Smooth muscle cell (in vitro differentiated cells): ENCODE measurements at regions not wholly inside any gene's neighbourhood (a gene's known extent, or its start where the extent isn't known, plus 50 kb on each side); places are given as distances from the start of the nearest gene placed in this dataset.

Source experiments
- DNase-seq: peaks from one replicate; lab custom pipeline; 2025; ENCODE audit not compliant: unreplicated experiment; lab: John Stamatoyannopoulos, UW
- H2AFZ ChIP-seq: fragments of 200-600 bp; sonication (generic); 2 replicates; pipeline ENCODE4 v1.6.0; 2016; ENCODE audit warnings: antibody characterized with exemption, low read depth, mild to moderate bottlenecking
- H3F3A ChIP-seq: fragments of 200-600 bp; sonication (generic); 2 replicates; pipeline ENCODE4 v1.6.0; 2017; ENCODE audit warnings: antibody characterized with exemption, low read depth
- H3K27ac ChIP-seq: fragments of 200-600 bp; sonication (generic); 2 replicates; pipeline ENCODE4 v1.5.1; 2016; ENCODE audit warnings: low read depth, mild to moderate bottlenecking
- H3K27me3 ChIP-seq: fragments of 200-600 bp; sonication (generic); 2 replicates; pipeline ENCODE4 v1.6.1; 2016; ENCODE audit warnings: low read depth, mild to moderate bottlenecking
- H3K36me3 ChIP-seq: fragments of 200-600 bp; sonication (generic); 2 replicates; pipeline ENCODE4 v1.5.1; 2016; ENCODE audit warnings: low read depth
- H3K4me1 ChIP-seq: fragments of 200-600 bp; sonication (generic); 2 replicates; pipeline ENCODE4 v1.5.1; 2016; ENCODE audit warnings: low read depth
- H3K4me2 ChIP-seq: fragments of 200-600 bp; sonication (generic); 2 replicates; pipeline ENCODE4 v1.6.0; 2016; ENCODE audit warnings: mild to moderate bottlenecking
- H3K4me3 ChIP-seq: fragments of 200-600 bp; sonication (generic); 2 replicates; pipeline ENCODE4 v1.5.1; 2016; ENCODE audit warnings: mild to moderate bottlenecking
- H3K79me2 ChIP-seq: fragments of 200-600 bp; sonication (generic); 2 replicates; pipeline ENCODE4 v1.6.0; 2016; ENCODE audit warnings: low read depth, mild to moderate bottlenecking
- H3K9ac ChIP-seq: fragments of 200-600 bp; sonication (generic); 2 replicates; pipeline ENCODE4 v1.6.0; 2016; ENCODE audit warnings: low read depth
- H3K9me3 ChIP-seq: fragments of 200-600 bp; sonication (generic); replicated peaks from 2 replicates; pipeline ENCODE4 v1.5.1; 2016; ENCODE audit warnings: low read depth
- H4K20me1 ChIP-seq: fragments of 200-600 bp; sonication (generic); 2 replicates; pipeline ENCODE4 v1.6.0; 2016; ENCODE audit warnings: low read depth
- WGBS: methylation state at CpG from one replicate; pipeline ENCODE4 v1.1.7; 2016; ENCODE audit warnings: low lambda C conversion rate; 5-methylcytosine and 5-hydroxymethylcytosine counted together
- TF ChIP-seq, protein P1 (sequence below): fragments of 200-600 bp; sonication (generic); IDR thresholded peaks from 2 replicates; pipeline ENCODE4 v1.5.1; 2017; ENCODE audit warnings: borderline replicate concordance, mild to moderate bottlenecking, antibody characterized with exemption; ENCODE audit not compliant: insufficient read depth, poor library complexity, severe bottlenecking

DNA sequence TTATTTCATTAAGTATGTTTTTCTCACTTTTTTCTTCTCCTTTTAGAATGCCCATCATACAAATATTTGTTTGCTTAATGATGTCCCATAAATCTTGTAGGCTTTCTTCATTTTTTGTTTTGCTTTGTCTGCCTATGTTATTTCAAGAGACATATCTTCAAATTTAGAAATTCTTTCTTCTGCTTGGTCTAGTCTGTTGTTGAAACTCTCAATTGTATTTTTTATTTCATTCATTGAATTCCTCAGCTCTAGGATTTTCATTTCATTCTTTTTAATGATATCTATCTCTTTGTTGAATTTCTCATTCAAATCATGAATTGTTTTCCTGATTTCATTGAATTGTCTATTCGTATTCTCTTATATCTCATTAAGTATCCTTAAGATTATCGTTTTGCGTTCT is 125.1 kb upstream of the VIPR2 start:
- Histone ChIP-seq H3K79me2 (no peaks in the 10 kb centered on the region), H2AFZ (no peak overlapping the region), H4K20me1 (no peaks in the 10 kb centered on the region), H3F3A (no peaks in the 10 kb centered on the region), H3K9me3 (peaks cover 10% of the 10 kb centered on the region), H3K4me3 (no peak overlapping the region), H3K4me2 (no peak overlapping the region), H3K9ac (no peak overlapping the region), H3K4me1 (no peaks in the 10 kb centered on the region), H3K27ac (no peak overlapping the region), H3K36me3 (no peaks in the 10 kb centered on the region), H3K27me3 (no peaks in the 10 kb centered on the region)
- DNase-seq: no peak
- TF ChIP-seq, protein P1, sequence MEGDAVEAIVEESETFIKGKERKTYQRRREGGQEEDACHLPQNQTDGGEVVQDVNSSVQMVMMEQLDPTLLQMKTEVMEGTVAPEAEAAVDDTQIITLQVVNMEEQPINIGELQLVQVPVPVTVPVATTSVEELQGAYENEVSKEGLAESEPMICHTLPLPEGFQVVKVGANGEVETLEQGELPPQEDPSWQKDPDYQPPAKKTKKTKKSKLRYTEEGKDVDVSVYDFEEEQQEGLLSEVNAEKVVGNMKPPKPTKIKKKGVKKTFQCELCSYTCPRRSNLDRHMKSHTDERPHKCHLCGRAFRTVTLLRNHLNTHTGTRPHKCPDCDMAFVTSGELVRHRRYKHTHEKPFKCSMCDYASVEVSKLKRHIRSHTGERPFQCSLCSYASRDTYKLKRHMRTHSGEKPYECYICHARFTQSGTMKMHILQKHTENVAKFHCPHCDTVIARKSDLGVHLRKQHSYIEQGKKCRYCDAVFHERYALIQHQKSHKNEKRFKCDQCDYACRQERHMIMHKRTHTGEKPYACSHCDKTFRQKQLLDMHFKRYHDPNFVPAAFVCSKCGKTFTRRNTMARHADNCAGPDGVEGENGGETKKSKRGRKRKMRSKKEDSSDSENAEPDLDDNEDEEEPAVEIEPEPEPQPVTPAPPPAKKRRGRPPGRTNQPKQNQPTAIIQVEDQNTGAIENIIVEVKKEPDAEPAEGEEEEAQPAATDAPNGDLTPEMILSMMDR: no peak
- WGBS: 85% methylated on average over 3 of the region's 3 CpGs

- no peaks in the 10 kb centered on the region for H3K36me3 ChIP-seq
- no peak overlapping the region for H3K4me2 ChIP-seq
- H3F3A ChIP-seq: no peaks in the 10 kb centered on the region
- TF ChIP-seq, protein P1: no peak
- no peak overlapping the region for H3K27ac ChIP-seq
- no peaks in the 10 kb centered on the region for H3K9me3 ChIP-seq
- H3K79me2 ChIP-seq: no peaks in the 10 kb centered on the region
- no peaks in the 10 kb centered on the region for H4K20me1 ChIP-seq
- DNase-seq: no peak
- H3K4me1 ChIP-seq: no peaks in the 10 kb centered on the region
- H2AFZ ChIP-seq: no peak overlapping the region
- no peak overlapping the region for H3K4me3 ChIP-seq
- H3K27me3 ChIP-seq: no peaks in the 10 kb centered on the region
- H3K9ac ChIP-seq: no peak overlapping the region
Observed at GRCh38 chr7:159263430-159263829, 118.8 kb upstream of the VIPR2 start.

GRCh38 chr7:159253657-159254056 is 109.0 kb upstream of the VIPR2 start:
- Histone ChIP-seq H3F3A (no peaks in the 10 kb centered on the region), H3K4me1 (no peaks in the 10 kb centered on the region), H3K4me2 (no peak overlapping the region), H3K27ac (no peak overlapping the region), H4K20me1 (no peaks in the 10 kb centered on the region), H2AFZ (no peak overlapping the region), H3K36me3 (no peaks in the 10 kb centered on the region), H3K9ac (no peak overlapping the region), H3K27me3 (no peaks in the 10 kb centered on the region), H3K4me3 (no peak overlapping the region), H3K79me2 (no peaks in the 10 kb centered on the region), H3K9me3 (no peaks in the 10 kb centered on the region)
- TF ChIP-seq, protein P1: no peak
- 47% methylated on average over 2 of the region's 2 CpGs for WGBS
- no peak for DNase-seq

- Histone ChIP-seq H3K79me2 (no peaks in the 10 kb centered on the region), H3K27me3 (no peaks in the 10 kb centered on the region), H3F3A (no peaks in the 10 kb centered on the region), H3K4me1 (no peaks in the 10 kb centered on the region), H3K27ac (no peak overlapping the region), H4K20me1 (no peaks in the 10 kb centered on the region), H3K9me3 (no peaks in the 10 kb centered on the region), H3K36me3 (no peaks in the 10 kb centered on the region), H2AFZ (no peak overlapping the region), H3K9ac (no peak overlapping the region), H3K4me2 (no peak overlapping the region), H3K4me3 (no peak overlapping the region)
- TF ChIP-seq, protein P1: no peak
- DNase-seq: no peak
- 70% methylated on average over 1 of the region's 1 CpG for WGBS
Observed at GRCh38 chr7:159250471-159250870, 105.8 kb upstream of the VIPR2 start.
